GM23338 (cell line): ENCODE measurements at regions not wholly inside any gene's neighbourhood (a gene's known extent, or its start where the extent isn't known, plus 50 kb on each side); places are given as distances from the start of the nearest gene placed in this dataset.

Experiments
- ATAC-seq: fragments of 200-7000 bp; cut with Tn5 transposase; 3 replicates; pipeline ENCODE4 v1.9.1; 2020
- DNase-seq: peaks from one replicate; pipeline ENCODE4 v3.0.0-alpha.2; 2015; ENCODE audit warnings: low spot score
- H2AFZ ChIP-seq: fragments of 200-600 bp; sonication (generic); 2 replicates; pipeline ENCODE4 v1.8.0; 2016; ENCODE audit warnings: antibody characterized with exemption, mild to moderate bottlenecking, moderate library complexity
- H3F3A ChIP-seq: fragments of 200-600 bp; sonication (generic); replicated peaks from 2 replicates; pipeline ENCODE4 v1.8.0; 2017; ENCODE audit warnings: antibody characterized with exemption, mixed run types, low read depth
- H3K27ac ChIP-seq: fragments of 200-600 bp; sonication (generic); 2 replicates; pipeline ENCODE4 v1.6.1; 2016; ENCODE audit warnings: low read depth
- H3K27me3 ChIP-seq: fragments of 200-600 bp; sonication (generic); 2 replicates; pipeline ENCODE4 v1.8.0; 2016; ENCODE audit warnings: mild to moderate bottlenecking, mixed run types, moderate library complexity; ENCODE audit not compliant: insufficient read depth
- H3K36me3 ChIP-seq: fragments of 200-600 bp; sonication (generic); 2 replicates; pipeline ENCODE4 v1.8.0; 2016; ENCODE audit warnings: mild to moderate bottlenecking; ENCODE audit not compliant: insufficient read depth
- H3K4me1 ChIP-seq: fragments of 200-600 bp; sonication (generic); 2 replicates; pipeline ENCODE4 v1.8.0; 2016; ENCODE audit warnings: mild to moderate bottlenecking, moderate library complexity; ENCODE audit not compliant: insufficient read depth
- H3K4me2 ChIP-seq: fragments of 200-600 bp; sonication (generic); 2 replicates; pipeline ENCODE4 v1.7.1; 2017; ENCODE audit warnings: mixed run types
- H3K4me3 ChIP-seq: fragments of 200-600 bp; sonication (generic); 2 replicates; pipeline ENCODE4 v1.6.1; 2016; ENCODE audit warnings: mixed run types
- H3K79me2 ChIP-seq: fragments of 200-600 bp; sonication (generic); replicated peaks from 2 replicates; pipeline ENCODE4 v1.8.0; 2017; ENCODE audit warnings: mild to moderate bottlenecking; ENCODE audit not compliant: insufficient read depth
- H3K9me2 ChIP-seq: fragments of 200-600 bp; sonication (generic); 2 replicates; pipeline ENCODE4 v1.8.0; 2017; ENCODE audit not compliant: insufficient read depth
- H4K20me1 ChIP-seq: fragments of 200-600 bp; sonication (generic); replicated peaks from 2 replicates; pipeline ENCODE4 v1.8.0; 2017; ENCODE audit warnings: mild to moderate bottlenecking; ENCODE audit not compliant: insufficient read depth
- H3K27ac Mint-ChIP-seq: 2 replicates; pipeline ENCODE4 v1.8.0; 2020; ENCODE audit warnings: inconsistent platforms, mild to moderate bottlenecking, moderate library complexity, mixed read lengths
- H3K27me3 Mint-ChIP-seq: 3 replicates; pipeline ENCODE4 v1.8.0; 2022; ENCODE audit warnings: low read depth, mild to moderate bottlenecking, moderate library complexity, mixed read lengths, inconsistent platforms; ENCODE audit not compliant: insufficient read depth, poor library complexity
- H3K36me3 Mint-ChIP-seq: 3 replicates; pipeline ENCODE4 v1.8.0; 2021; ENCODE audit warnings: low read depth, mild to moderate bottlenecking, inconsistent platforms, moderate library complexity, mixed read lengths
- H3K4me1 Mint-ChIP-seq: 3 replicates; pipeline ENCODE4 v1.8.0; 2020; ENCODE audit warnings: mild to moderate bottlenecking, inconsistent platforms, mixed read lengths
- H3K4me3 Mint-ChIP-seq: 3 replicates; pipeline ENCODE4 v1.8.0; 2021; ENCODE audit warnings: moderate library complexity, mild to moderate bottlenecking, inconsistent platforms, mixed read lengths
- H3K9me3 Mint-ChIP-seq: 3 replicates; pipeline ENCODE4 v1.8.0; 2020; ENCODE audit warnings: moderate library complexity, mild to moderate bottlenecking, inconsistent platforms, mixed read lengths
- CREB1 ChIP-seq: fragments of 250-450 bp; sonication (Bioruptor Pico); IDR thresholded peaks from 2 replicates; pipeline ENCODE4 v1.5.0; 2020; ENCODE audit warnings: low read depth, mild to moderate bottlenecking, moderate library complexity
- ETS1 ChIP-seq: IDR thresholded peaks from 2 replicates; pipeline ENCODE4 v1.6.1; 2016; ENCODE audit warnings: antibody characterized with exemption
- EZH2 ChIP-seq: fragments of 200-600 bp; sonication (generic); IDR thresholded peaks from one replicate; pipeline ENCODE4 v1.8.0; 2017; ENCODE audit warnings: antibody characterized with exemption, mild to moderate bottlenecking, low read depth; ENCODE audit not compliant: unreplicated experiment
- EZH2phosphoT487 ChIP-seq: fragments of 200-600 bp; sonication (generic); IDR thresholded peaks from one replicate; pipeline ENCODE4 v1.8.1; 2018; ENCODE audit warnings: antibody characterized with exemption; ENCODE audit not compliant: unreplicated experiment
- JUNB ChIP-seq: IDR thresholded peaks from one replicate; pipeline ENCODE4 v1.6.1; 2016; ENCODE audit warnings: antibody characterized with exemption; ENCODE audit not compliant: unreplicated experiment
- NANOG ChIP-seq: IDR thresholded peaks from 2 replicates; pipeline ENCODE4 v1.6.1; 2016; ENCODE audit warnings: antibody characterized with exemption, borderline replicate concordance
- POLR2AphosphoS5 ChIP-seq: IDR thresholded peaks from 2 replicates; pipeline ENCODE4 v1.6.1; 2016; ENCODE audit warnings: antibody characterized with exemption, low read depth
- REST ChIP-seq: IDR thresholded peaks from one replicate; pipeline ENCODE4 v1.6.1; 2018; ENCODE audit warnings: antibody characterized with exemption; ENCODE audit not compliant: unreplicated experiment
- STAT1 ChIP-seq: IDR thresholded peaks from one replicate; pipeline ENCODE4 v1.6.1; 2016; ENCODE audit warnings: antibody characterized with exemption; ENCODE audit not compliant: unreplicated experiment
- ZNF114 ChIP-seq: fragments of 250-450 bp; sonication (Bioruptor Pico); IDR thresholded peaks from 2 replicates; pipeline ENCODE4 v1.5.0; 2020; ENCODE audit warnings: mild to moderate bottlenecking, moderate library complexity
- ZNF331 ChIP-seq: fragments of 250-450 bp; sonication (Bioruptor Pico); IDR thresholded peaks from 2 replicates; pipeline ENCODE4 v1.5.0; 2020; ENCODE audit warnings: low read depth, mild to moderate bottlenecking, moderate library complexity
- TF ChIP-seq, protein P1 (sequence below), 2 experiments: fragments of 200-600 bp in 1 of 2; sonication (generic) in 1 of 2; conservative IDR thresholded peaks; 2 replicates each; pipeline versions ENCODE4 v1.5.1 to v1.6.1; 2016 to 2017; ENCODE audit warnings: antibody characterized with exemption in 2 of 2, low read depth in 2 of 2, mild to moderate bottlenecking in 2 of 2, moderate library complexity in 1 of 2
- TF ChIP-seq, protein P2 (sequence below): fragments of 250-450 bp; sonication (Bioruptor Pico); IDR thresholded peaks from 2 replicates; pipeline ENCODE4 v1.5.0; 2020; ENCODE audit warnings: mild to moderate bottlenecking, moderate library complexity

DNA sequence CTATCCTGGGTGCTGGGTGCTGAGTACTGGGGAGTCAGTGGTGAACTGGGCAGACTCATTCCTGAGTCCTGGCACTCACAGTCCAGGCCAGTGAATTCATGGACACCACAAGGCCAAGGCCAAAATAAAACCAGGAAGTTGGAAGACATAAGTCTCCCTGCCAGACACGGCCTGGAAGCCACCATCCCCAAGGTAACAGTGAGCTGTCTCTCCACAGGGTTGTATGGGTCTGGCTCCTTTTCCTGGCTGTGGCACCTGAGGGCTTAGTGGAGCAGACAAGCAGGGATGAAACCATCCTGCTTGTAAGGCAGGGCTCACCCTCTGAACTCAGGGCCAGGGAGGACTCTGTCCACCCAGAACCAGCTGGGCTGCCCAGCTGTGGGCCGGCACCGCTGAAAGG is 54.7 kb upstream of the ALX4 start:
- Mint-ChIP-seq H3K27me3 (peaks cover 9% of the 10 kb centered on the region), H3K36me3 (no peaks in the 10 kb centered on the region), H3K4me1 (peaks cover 22% of the 10 kb centered on the region), H3K27ac (no peak overlapping the region), H3K4me3 (no peak overlapping the region), H3K9me3 (no peaks in the 10 kb centered on the region)
- Histone ChIP-seq H3K4me3 (no peak overlapping the region), H3K9me2 (no peaks in the 10 kb centered on the region), H3K79me2 (no peaks in the 10 kb centered on the region), H3K4me2 (no peak overlapping the region), H3K4me1 (peaks cover 12% of the 10 kb centered on the region; the same call in 1 of the 2 replicates), H3F3A (no peaks in the 10 kb centered on the region), H3K27ac (no peak overlapping the region), H3K36me3 (no peaks in the 10 kb centered on the region), H3K27me3 (no peaks in the 10 kb centered on the region), H4K20me1 (no peaks in the 10 kb centered on the region), H2AFZ (no peak overlapping the region)
- ATAC-seq: no peak
- TF ChIP-seq, protein P1, sequence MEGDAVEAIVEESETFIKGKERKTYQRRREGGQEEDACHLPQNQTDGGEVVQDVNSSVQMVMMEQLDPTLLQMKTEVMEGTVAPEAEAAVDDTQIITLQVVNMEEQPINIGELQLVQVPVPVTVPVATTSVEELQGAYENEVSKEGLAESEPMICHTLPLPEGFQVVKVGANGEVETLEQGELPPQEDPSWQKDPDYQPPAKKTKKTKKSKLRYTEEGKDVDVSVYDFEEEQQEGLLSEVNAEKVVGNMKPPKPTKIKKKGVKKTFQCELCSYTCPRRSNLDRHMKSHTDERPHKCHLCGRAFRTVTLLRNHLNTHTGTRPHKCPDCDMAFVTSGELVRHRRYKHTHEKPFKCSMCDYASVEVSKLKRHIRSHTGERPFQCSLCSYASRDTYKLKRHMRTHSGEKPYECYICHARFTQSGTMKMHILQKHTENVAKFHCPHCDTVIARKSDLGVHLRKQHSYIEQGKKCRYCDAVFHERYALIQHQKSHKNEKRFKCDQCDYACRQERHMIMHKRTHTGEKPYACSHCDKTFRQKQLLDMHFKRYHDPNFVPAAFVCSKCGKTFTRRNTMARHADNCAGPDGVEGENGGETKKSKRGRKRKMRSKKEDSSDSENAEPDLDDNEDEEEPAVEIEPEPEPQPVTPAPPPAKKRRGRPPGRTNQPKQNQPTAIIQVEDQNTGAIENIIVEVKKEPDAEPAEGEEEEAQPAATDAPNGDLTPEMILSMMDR (conservative IDR thresholded peaks at IDR 0.05; ENCODE audit: low read depth in 2 of 2): no peak
- TF ChIP-seq CREB1 (CRISPR knock-in tag): no peak
- TF ChIP-seq REST: no peak
- TF ChIP-seq ZNF114 (CRISPR knock-in tag): no peak
- no peak for TF ChIP-seq ZNF331 (CRISPR knock-in tag)
- no peak for TF ChIP-seq STAT1
- TF ChIP-seq JUNB: no peak
- TF ChIP-seq ETS1: no peak
- no peak for TF ChIP-seq POLR2AphosphoS5
- TF ChIP-seq, protein P2, sequence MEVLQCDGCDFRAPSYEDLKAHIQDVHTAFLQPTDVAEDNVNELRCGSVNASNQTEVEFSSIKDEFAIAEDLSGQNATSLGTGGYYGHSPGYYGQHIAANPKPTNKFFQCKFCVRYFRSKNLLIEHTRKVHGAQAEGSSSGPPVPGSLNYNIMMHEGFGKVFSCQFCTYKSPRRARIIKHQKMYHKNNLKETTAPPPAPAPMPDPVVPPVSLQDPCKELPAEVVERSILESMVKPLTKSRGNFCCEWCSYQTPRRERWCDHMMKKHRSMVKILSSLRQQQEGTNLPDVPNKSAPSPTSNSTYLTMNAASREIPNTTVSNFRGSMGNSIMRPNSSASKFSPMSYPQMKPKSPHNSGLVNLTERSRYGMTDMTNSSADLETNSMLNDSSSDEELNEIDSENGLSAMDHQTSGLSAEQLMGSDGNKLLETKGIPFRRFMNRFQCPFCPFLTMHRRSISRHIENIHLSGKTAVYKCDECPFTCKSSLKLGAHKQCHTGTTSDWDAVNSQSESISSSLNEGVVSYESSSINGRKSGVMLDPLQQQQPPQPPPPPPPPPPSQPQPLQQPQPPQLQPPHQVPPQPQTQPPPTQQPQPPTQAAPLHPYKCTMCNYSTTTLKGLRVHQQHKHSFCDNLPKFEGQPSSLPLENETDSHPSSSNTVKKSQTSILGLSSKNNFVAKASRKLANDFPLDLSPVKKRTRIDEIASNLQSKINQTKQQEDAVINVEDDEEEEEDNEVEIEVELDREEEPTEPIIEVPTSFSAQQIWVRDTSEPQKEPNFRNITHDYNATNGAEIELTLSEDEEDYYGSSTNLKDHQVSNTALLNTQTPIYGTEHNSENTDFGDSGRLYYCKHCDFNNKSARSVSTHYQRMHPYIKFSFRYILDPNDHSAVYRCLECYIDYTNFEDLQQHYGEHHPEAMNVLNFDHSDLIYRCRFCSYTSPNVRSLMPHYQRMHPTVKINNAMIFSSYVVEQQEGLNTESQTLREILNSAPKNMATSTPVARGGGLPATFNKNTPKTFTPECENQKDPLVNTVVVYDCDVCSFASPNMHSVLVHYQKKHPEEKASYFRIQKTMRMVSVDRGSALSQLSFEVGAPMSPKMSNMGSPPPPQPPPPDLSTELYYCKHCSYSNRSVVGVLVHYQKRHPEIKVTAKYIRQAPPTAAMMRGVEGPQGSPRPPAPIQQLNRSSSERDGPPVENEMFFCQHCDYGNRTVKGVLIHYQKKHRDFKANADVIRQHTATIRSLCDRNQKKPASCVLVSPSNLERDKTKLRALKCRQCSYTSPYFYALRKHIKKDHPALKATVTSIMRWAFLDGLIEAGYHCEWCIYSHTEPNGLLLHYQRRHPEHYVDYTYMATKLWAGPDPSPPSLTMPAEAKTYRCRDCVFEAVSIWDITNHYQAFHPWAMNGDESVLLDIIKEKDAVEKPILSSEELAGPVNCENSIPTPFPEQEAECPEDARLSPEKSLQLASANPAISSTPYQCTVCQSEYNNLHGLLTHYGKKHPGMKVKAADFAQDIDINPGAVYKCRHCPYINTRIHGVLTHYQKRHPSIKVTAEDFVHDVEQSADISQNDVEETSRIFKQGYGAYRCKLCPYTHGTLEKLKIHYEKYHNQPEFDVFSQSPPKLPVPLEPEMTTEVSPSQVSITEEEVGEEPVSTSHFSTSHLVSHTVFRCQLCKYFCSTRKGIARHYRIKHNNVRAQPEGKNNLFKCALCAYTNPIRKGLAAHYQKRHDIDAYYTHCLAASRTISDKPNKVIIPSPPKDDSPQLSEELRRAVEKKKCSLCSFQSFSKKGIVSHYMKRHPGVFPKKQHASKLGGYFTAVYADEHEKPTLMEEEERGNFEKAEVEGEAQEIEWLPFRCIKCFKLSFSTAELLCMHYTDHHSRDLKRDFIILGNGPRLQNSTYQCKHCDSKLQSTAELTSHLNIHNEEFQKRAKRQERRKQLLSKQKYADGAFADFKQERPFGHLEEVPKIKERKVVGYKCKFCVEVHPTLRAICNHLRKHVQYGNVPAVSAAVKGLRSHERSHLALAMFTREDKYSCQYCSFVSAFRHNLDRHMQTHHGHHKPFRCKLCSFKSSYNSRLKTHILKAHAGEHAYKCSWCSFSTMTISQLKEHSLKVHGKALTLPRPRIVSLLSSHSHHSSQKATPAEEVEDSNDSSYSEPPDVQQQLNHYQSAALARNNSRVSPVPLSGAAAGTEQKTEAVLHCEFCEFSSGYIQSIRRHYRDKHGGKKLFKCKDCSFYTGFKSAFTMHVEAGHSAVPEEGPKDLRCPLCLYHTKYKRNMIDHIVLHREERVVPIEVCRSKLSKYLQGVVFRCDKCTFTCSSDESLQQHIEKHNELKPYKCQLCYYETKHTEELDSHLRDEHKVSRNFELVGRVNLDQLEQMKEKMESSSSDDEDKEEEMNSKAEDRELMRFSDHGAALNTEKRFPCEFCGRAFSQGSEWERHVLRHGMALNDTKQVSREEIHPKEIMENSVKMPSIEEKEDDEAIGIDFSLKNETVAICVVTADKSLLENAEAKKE (CRISPR knock-in tag): no peak
- no peak for TF ChIP-seq EZH2
- TF ChIP-seq EZH2phosphoT487: no peak
- no peak for TF ChIP-seq NANOG
- no peak for DNase-seq
